GM10266 (cell line): ENCODE measurements at regions not wholly inside any gene's neighbourhood (a gene's known extent, or its start where the extent isn't known, plus 50 kb on each side); places are given as distances from the start of the nearest gene placed in this dataset.

Experiments
- DNase-seq: peaks from one replicate; pipeline ENCODE4 v3.0.0; 2012; ENCODE audit errors: extremely low spot score
- CTCF ChIP-seq: IDR thresholded peaks from 2 replicates; pipeline ENCODE4 v1.5.1; 2012; ENCODE audit warnings: mild to moderate bottlenecking, low read depth; ENCODE audit not compliant: control insufficient read depth, insufficient read depth; ENCODE audit errors: missing control alignments

- DNase-seq, result no peak
- no peak for TF ChIP-seq CTCF
Measured at GRCh38 chr3:110859993-110860392, 211.6 kb upstream of the NECTIN3 start.

- no peak for TF ChIP-seq CTCF
- DNase-seq, result no peak
Measured at GRCh38 chr3:110865934-110866333, 205.7 kb upstream of the NECTIN3 start.

GRCh38 chr3:110868106-110868505 is 203.5 kb upstream of the NECTIN3 start:
- DNase-seq, result no peak
- TF ChIP-seq CTCF, result no peak

DNA sequence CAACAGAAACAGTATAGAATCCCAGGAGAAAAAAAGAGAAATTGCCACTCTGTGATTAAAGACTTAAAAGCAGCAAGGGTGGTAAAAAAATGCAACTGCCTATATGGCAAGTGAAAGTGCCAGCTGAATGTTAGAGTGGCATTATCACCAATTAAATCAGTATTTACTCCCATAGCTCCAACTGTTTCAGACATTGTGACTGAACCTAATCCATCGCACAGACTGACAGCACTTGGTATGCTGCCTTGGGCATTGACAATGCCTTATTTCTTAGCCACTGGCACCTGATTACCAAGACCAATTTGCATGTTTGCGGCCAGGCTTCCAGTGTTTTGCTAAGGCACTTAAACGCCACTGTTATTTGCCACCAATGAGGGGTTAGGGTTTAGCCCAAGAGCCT is 201.9 kb upstream of the NECTIN3 start:
- no peak for TF ChIP-seq CTCF
- no peak for DNase-seq

DNA sequence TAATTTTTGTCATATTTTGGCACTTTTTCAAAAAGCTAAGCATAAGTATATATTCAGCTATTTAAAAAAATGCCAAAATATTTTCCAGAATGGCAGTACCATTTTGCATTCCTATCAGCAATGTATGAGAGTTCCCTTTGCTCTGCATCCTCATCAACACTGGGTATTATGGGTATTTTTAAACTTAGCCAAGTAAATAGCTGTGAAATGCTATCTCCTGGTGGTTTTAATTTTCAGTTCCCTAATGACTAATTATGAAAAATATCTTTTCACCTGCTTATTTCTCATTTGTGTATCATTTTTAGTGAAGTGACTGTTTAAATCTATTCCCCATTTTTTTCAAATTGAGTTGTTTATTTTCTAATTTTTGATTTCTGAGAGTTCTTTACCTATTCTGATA is 199.7 kb upstream of the NECTIN3 start:
- no peak for TF ChIP-seq CTCF
- no peak for DNase-seq

- no peak for TF ChIP-seq CTCF
Measured at GRCh38 chr3:110878692-110879091, 192.9 kb upstream of the NECTIN3 start.

DNA sequence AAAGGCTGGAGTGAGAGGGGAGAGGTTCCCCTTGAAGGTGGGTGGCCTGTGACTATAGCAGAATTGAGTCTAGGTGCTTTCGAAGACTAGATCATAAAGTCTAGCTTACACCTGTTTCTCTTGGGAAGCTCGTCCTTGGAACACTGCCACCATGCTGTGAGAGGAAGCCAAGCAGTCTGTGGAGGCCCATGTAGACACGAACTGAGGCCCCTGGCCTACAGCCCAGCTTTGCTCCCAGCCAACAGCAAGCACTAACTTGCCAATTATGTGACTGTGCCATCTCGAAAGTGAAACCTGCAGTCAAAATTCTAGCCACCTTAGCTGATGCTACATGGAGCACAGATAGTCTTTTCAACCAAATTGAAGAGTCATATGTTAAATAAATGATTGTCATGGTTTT is 190.5 kb upstream of the NECTIN3 start:
- DNase-seq, result peak; percentile 8

More at GRCh38 chr3:110878692-110879091, 192.9 kb upstream of the NECTIN3 start:
- no peak for DNase-seq

More for the DNA sequence above, 190.5 kb upstream of the NECTIN3 start:
- peak; percentile 21 for TF ChIP-seq CTCF
